ENCODE measurements at regions not wholly inside any gene's neighbourhood (a gene's known extent, or its start where the extent isn't known, plus 50 kb on each side); places are given as distances from the start of the nearest gene placed in this dataset.

GRCh38 chr1:73034271-73034670 lies 751.9 kb upstream of the NEGR1 start:
- no peak overlapping the region for H3K27ac Mint-ChIP-seq
- H3K36me3 Mint-ChIP-seq (ENCODE audit: low read depth) = no peaks in the 10 kb centered on the region
- TF ChIP-seq, protein P1, sequence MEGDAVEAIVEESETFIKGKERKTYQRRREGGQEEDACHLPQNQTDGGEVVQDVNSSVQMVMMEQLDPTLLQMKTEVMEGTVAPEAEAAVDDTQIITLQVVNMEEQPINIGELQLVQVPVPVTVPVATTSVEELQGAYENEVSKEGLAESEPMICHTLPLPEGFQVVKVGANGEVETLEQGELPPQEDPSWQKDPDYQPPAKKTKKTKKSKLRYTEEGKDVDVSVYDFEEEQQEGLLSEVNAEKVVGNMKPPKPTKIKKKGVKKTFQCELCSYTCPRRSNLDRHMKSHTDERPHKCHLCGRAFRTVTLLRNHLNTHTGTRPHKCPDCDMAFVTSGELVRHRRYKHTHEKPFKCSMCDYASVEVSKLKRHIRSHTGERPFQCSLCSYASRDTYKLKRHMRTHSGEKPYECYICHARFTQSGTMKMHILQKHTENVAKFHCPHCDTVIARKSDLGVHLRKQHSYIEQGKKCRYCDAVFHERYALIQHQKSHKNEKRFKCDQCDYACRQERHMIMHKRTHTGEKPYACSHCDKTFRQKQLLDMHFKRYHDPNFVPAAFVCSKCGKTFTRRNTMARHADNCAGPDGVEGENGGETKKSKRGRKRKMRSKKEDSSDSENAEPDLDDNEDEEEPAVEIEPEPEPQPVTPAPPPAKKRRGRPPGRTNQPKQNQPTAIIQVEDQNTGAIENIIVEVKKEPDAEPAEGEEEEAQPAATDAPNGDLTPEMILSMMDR (IDR thresholded peaks at IDR 0.05; ENCODE audit: unreplicated experiment in 3 of 3) = no peak
- H3K4me1 Mint-ChIP-seq = no peaks in the 10 kb centered on the region
- no peak overlapping the region for H3K4me3 Mint-ChIP-seq
- H3K27me3 Mint-ChIP-seq (ENCODE audit: low read depth) = no peaks in the 10 kb centered on the region
- no peaks in the 10 kb centered on the region for H3K9me3 Mint-ChIP-seq

- H3K27me3 Mint-ChIP-seq (ENCODE audit: low read depth) = no peaks in the 10 kb centered on the region
- H3K9me3 Mint-ChIP-seq = no peaks in the 10 kb centered on the region
- TF ChIP-seq, protein P1 (IDR thresholded peaks at IDR 0.05; ENCODE audit: unreplicated experiment in 3 of 3) = no peak
- H3K36me3 Mint-ChIP-seq (ENCODE audit: low read depth) = no peaks in the 10 kb centered on the region
- H3K27ac Mint-ChIP-seq = no peak overlapping the region
- no peak overlapping the region for H3K4me3 Mint-ChIP-seq
- no peaks in the 10 kb centered on the region for H3K4me1 Mint-ChIP-seq
Measured at GRCh38 chr1:73033640-73034039, 751.3 kb upstream of the NEGR1 start.

DNA sequence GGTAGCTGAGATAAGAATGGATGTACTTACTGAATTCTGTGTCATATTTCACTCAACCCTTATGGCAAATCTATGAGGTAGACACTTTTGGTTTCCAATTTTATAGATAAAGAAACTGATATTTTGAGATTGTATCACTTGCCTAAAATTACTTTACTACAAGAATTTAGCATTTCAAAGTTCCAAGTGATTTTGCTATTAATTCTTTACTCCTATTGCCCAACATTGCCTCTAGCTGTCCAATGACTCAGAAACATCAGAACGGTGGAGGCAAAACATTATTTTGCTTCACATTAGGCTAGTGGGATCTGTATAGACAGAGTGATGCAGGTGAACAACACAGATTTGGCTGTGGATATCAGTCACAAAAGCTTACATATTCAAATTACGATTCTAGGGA lies 747.2 kb upstream of the NEGR1 start:
- TF ChIP-seq, protein P1 (IDR thresholded peaks at IDR 0.05; ENCODE audit: unreplicated experiment in 3 of 3) = no peak
- H3K27me3 Mint-ChIP-seq (ENCODE audit: low read depth) = no peaks in the 10 kb centered on the region
- H3K4me1 Mint-ChIP-seq = no peaks in the 10 kb centered on the region
- H3K27ac Mint-ChIP-seq = no peak overlapping the region
- H3K9me3 Mint-ChIP-seq = no peaks in the 10 kb centered on the region
- no peaks in the 10 kb centered on the region for H3K36me3 Mint-ChIP-seq (ENCODE audit: low read depth)
- H3K4me3 Mint-ChIP-seq = no peak overlapping the region

GRCh38 chr1:73026114-73026513 lies 743.8 kb upstream of the NEGR1 start:
- H3K4me3 Mint-ChIP-seq = no peak overlapping the region
- TF ChIP-seq, protein P1 (IDR thresholded peaks at IDR 0.05; ENCODE audit: unreplicated experiment in 3 of 3) = no peak
- no peaks in the 10 kb centered on the region for H3K4me1 Mint-ChIP-seq
- H3K9me3 Mint-ChIP-seq = no peaks in the 10 kb centered on the region
- no peaks in the 10 kb centered on the region for H3K36me3 Mint-ChIP-seq (ENCODE audit: low read depth)
- no peaks in the 10 kb centered on the region for H3K27me3 Mint-ChIP-seq (ENCODE audit: low read depth)
- H3K27ac Mint-ChIP-seq = no peak overlapping the region

DNA sequence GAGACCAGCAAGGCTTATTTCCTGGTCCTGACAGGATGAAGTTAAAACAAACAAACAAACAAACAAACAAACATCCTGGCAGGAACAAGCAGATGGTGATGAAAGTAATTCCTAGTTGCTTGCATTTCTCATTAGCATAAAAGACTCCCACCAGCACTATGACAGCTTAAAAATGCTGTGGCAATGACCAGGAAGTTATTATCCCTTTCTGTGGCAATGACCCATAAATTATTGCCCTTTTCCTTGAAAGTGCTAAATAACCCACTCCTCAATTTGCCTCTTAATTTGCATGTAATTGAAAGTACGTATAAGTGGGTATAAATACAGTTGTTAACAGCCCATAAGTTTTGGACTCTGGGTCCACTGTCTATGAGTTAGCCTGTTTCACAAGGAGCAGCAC lies 727.6 kb upstream of the NEGR1 start:
- Mint-ChIP-seq H3K27me3 (ENCODE audit: low read depth) (no peaks in the 10 kb centered on the region), H3K4me3 (no peak overlapping the region), H3K9me3 (no peaks in the 10 kb centered on the region), H3K4me1 (no peaks in the 10 kb centered on the region), H3K27ac (no peak overlapping the region), H3K36me3 (ENCODE audit: low read depth) (no peaks in the 10 kb centered on the region)
- TF ChIP-seq, protein P1 (IDR thresholded peaks at IDR 0.05; ENCODE audit: unreplicated experiment in 3 of 3) = no peak

DNA sequence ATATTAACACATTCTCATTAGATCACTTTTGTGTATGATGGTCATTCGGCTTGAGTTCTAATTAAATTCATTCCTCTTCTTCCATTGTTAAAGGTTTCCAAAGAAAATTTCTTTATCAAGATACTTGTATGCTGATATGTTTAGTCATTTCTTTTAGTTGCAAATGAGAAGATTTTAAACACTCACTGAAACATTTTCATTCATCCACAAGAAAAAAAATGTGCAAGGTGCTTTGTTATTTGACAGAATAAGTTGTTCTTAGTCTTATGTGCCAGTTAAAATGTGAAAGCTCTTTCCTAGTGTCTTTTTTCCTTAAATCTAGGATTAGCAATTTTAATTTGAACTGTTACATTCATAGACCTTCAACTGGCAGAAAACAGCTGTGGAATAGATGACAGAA lies 727.0 kb upstream of the NEGR1 start:
- Mint-ChIP-seq H3K9me3 (no peaks in the 10 kb centered on the region), H3K4me3 (no peak overlapping the region), H3K4me1 (no peaks in the 10 kb centered on the region), H3K27me3 (ENCODE audit: low read depth) (no peaks in the 10 kb centered on the region), H3K36me3 (ENCODE audit: low read depth) (no peaks in the 10 kb centered on the region), H3K27ac (no peak overlapping the region)
- TF ChIP-seq, protein P1 (IDR thresholded peaks at IDR 0.05; ENCODE audit: unreplicated experiment in 3 of 3) = no peak

All from nephron (organoid).